Spleen (tissue), 7 donors: ENCODE measurements at regions not wholly inside any gene's neighbourhood (a gene's known extent, or its start where the extent isn't known, plus 50 kb on each side); places are given as distances from the start of the nearest gene placed in this dataset.

Experiments
- POLR2A ChIP-seq, 3 donors: fragments of 450-650 bp; IDR thresholded peaks; one replicate each; pipeline ENCODE4 v1.5.1; 2017; ENCODE audit warnings: antibody characterized with exemption in 3 of 3, mild to moderate bottlenecking in 1 of 3
- POLR2AphosphoS5 ChIP-seq, 3 donors: sonication (generic); formaldehyde crosslinking; IDR thresholded peaks; one replicate each; pipeline ENCODE4 v1.5.1; 2017; ENCODE audit warnings: antibody characterized with exemption in 3 of 3
- TF ChIP-seq, protein P1 (sequence below), 11 experiments: fragments of 200-600 bp in 7 of 11; fragments of 450-650 bp in 4 of 11; sonication (generic) in 4 of 11; IDR thresholded peaks in 8 of 11; conservative IDR thresholded peaks in 3 of 11; 1 replicate in 7 of 11; 2 replicates in 4 of 11; pipeline versions ENCODE4 v1.4.0 to v1.8.0; 2016 to 2021; ENCODE audit warnings: antibody characterized with exemption in 11 of 11, inconsistent platforms in 4 of 11, mild to moderate bottlenecking in 1 of 11
- donor health status: DM: no; HTN: no; CAD: no; lungs with moderate emphysema.
- donor health status: DM: no; HTN: no; CAD: no.
- donor health status: DM: no; HTN: no; CAD: no.

DNA sequence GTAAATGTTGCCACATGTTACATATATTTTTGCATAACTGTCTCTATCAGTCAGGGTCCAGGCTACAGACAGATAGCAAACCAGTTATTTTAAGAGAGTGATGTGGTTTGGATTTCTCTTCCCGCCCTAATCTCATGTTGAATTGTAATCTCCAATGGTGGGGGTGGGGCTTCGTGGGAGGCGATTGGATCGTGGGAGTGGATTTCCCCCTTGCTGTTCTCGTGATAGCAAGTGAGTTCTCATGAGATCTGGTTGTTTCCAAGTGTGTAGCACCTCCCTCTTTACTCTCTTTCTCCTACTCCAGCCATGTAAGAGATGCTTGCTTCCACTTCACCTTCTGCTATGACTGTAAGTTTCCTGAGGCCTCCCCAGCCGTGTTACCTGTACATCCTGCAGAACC, 704.2 kb upstream of the TBX3 start:
- TF ChIP-seq, protein P1, sequence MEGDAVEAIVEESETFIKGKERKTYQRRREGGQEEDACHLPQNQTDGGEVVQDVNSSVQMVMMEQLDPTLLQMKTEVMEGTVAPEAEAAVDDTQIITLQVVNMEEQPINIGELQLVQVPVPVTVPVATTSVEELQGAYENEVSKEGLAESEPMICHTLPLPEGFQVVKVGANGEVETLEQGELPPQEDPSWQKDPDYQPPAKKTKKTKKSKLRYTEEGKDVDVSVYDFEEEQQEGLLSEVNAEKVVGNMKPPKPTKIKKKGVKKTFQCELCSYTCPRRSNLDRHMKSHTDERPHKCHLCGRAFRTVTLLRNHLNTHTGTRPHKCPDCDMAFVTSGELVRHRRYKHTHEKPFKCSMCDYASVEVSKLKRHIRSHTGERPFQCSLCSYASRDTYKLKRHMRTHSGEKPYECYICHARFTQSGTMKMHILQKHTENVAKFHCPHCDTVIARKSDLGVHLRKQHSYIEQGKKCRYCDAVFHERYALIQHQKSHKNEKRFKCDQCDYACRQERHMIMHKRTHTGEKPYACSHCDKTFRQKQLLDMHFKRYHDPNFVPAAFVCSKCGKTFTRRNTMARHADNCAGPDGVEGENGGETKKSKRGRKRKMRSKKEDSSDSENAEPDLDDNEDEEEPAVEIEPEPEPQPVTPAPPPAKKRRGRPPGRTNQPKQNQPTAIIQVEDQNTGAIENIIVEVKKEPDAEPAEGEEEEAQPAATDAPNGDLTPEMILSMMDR (IDR thresholded peaks at IDR 0.05 in 8 of 11, conservative IDR thresholded peaks at IDR 0.05 in 3 of 11) = no peak
- TF ChIP-seq POLR2A (IDR thresholded peaks at IDR 0.05) (no peak), POLR2AphosphoS5 (IDR thresholded peaks at IDR 0.05) (no peak)
